Ovary (tissue), 3 donors: ENCODE measurements at regions not wholly inside any gene's neighbourhood (a gene's known extent, or its start where the extent isn't known, plus 50 kb on each side); places are given as distances from the start of the nearest gene placed in this dataset.

Experiments used
- CTCF ChIP-seq, 3 donors: fragments of 450-650 bp in 2 of 3; fragments of 200-600 bp in 1 of 3; IDR thresholded peaks; one replicate each; pipeline versions ENCODE4 v1.5.1 to v1.8.0; 2016 to 2022; ENCODE audit warnings: antibody characterized with exemption in 3 of 3, mild to moderate bottlenecking in 1 of 3
- EP300 ChIP-seq: sonication (generic); formaldehyde crosslinking; IDR thresholded peaks from one replicate; pipeline ENCODE4 v1.6.1; 2017; ENCODE audit warnings: antibody characterized with exemption
- donor health status: DM: no; HTN: no; CAD: no.

GRCh38 chr16:9596788-9597187 lies 505.3 kb downstream of the HAPSTR1 start:
- no peak for TF ChIP-seq CTCF (IDR thresholded peaks at IDR 0.05)
- no peak for TF ChIP-seq EP300
